ENCODE measurements at regions not wholly inside any gene's neighbourhood (a gene's known extent, or its start where the extent isn't known, plus 50 kb on each side); places are given as distances from the start of the nearest gene placed in this dataset.
"Not testable (repeated sequence)": the region's sequence is repeated elsewhere in the genome, so short reads cannot be mapped to it uniquely, and the experiment has no call there.

- no peak overlapping the region for H3K4me2 ChIP-seq (ENCODE audit: low read depth, low read length, poor library complexity, severe bottlenecking)
- H2AFZ ChIP-seq (ENCODE audit: low read length) = no peak overlapping the region
- H3K36me3 ChIP-seq (ENCODE audit: insufficient read depth, low read length) = no peaks in the 10 kb centered on the region
Measured at GRCh38 chr1:29591601-29592260, 355.4 kb downstream of the PTPRU start.

GRCh38 chr1:29590583-29591565 lies 354.6 kb downstream of the PTPRU start:
- H3K9me2 ChIP-seq (replicated peaks; ENCODE audit: low read depth, low read length) = no peaks in the 10 kb centered on the region
- no peaks in the 10 kb centered on the region for H3F3A ChIP-seq (ENCODE audit: low read depth)
- H3K79me2 ChIP-seq (ENCODE audit: insufficient read depth, low read length) = no peaks in the 10 kb centered on the region
- TF ChIP-seq EZH2phosphoT487 (IDR thresholded peaks at IDR 0.05; ENCODE audit: borderline replicate concordance) = no peak
- no peak for TF ChIP-seq CTCF (conservative IDR thresholded peaks at IDR 0.05; ENCODE audit: low read length)
- no peaks in the 10 kb centered on the region for H3K27me3 ChIP-seq (ENCODE audit: insufficient read depth, low read length, poor library complexity, severe bottlenecking)
- H3K4me2 ChIP-seq (ENCODE audit: low read depth, low read length, poor library complexity, severe bottlenecking) = no peak overlapping the region
- no peaks in the 10 kb centered on the region for H3K4me1 ChIP-seq (ENCODE audit: insufficient read depth, low read length, poor library complexity, severe bottlenecking)
- no peaks in the 10 kb centered on the region; the same call in 1 of the 2 replicates for H3K9me3 ChIP-seq (ENCODE audit: insufficient read depth, low read depth, low read length)
- no peaks in the 10 kb centered on the region for H3K36me3 ChIP-seq (ENCODE audit: insufficient read depth, low read length)
- no peak overlapping the region for H3K9ac ChIP-seq (ENCODE audit: low read depth, low read length, poor library complexity, severe bottlenecking)
- H2AFZ ChIP-seq (ENCODE audit: low read length) = no peak overlapping the region
- no peaks in the 10 kb centered on the region for H4K20me1 ChIP-seq (ENCODE audit: insufficient read depth, low read length, poor library complexity, severe bottlenecking)
- no peak overlapping the region for H3K4me3 ChIP-seq (ENCODE audit: low read length, poor library complexity, severe bottlenecking)

More at GRCh38 chr1:29591601-29592260, 355.4 kb downstream of the PTPRU start:
- TF ChIP-seq CTCF (conservative IDR thresholded peaks at IDR 0.05; ENCODE audit: low read length) (no peak), EZH2phosphoT487 (IDR thresholded peaks at IDR 0.05; ENCODE audit: borderline replicate concordance) (no peak)
- Histone ChIP-seq H3K79me2 (ENCODE audit: insufficient read depth, low read length) (no peaks in the 10 kb centered on the region), H3K9me3 (ENCODE audit: insufficient read depth, low read depth, low read length) (no peaks in the 10 kb centered on the region; the same call in 1 of the 2 replicates), H3K9ac (ENCODE audit: low read depth, low read length, poor library complexity, severe bottlenecking) (no peak overlapping the region), H3K27me3 (ENCODE audit: insufficient read depth, low read length, poor library complexity, severe bottlenecking) (no peaks in the 10 kb centered on the region), H3K4me1 (ENCODE audit: insufficient read depth, low read length, poor library complexity, severe bottlenecking) (no peaks in the 10 kb centered on the region), H3F3A (ENCODE audit: low read depth) (no peaks in the 10 kb centered on the region), H3K9me2 (replicated peaks; ENCODE audit: low read depth, low read length) (no peaks in the 10 kb centered on the region), H3K4me3 (ENCODE audit: low read length, poor library complexity, severe bottlenecking) (no peak overlapping the region), H4K20me1 (ENCODE audit: insufficient read depth, low read length, poor library complexity, severe bottlenecking) (no peaks in the 10 kb centered on the region)

- not testable (repeated sequence) for H3K9me2 ChIP-seq (replicated peaks; ENCODE audit: low read depth, low read length); H3F3A ChIP-seq (ENCODE audit: low read depth); H3K4me1 ChIP-seq (ENCODE audit: insufficient read depth, low read length, poor library complexity, severe bottlenecking); H3K4me3 ChIP-seq (ENCODE audit: low read length, poor library complexity, severe bottlenecking); H4K20me1 ChIP-seq (ENCODE audit: insufficient read depth, low read length, poor library complexity, severe bottlenecking); H3K79me2 ChIP-seq (ENCODE audit: insufficient read depth, low read length); H3K9ac ChIP-seq (ENCODE audit: low read depth, low read length, poor library complexity, severe bottlenecking); H2AFZ ChIP-seq (ENCODE audit: low read length); H3K4me2 ChIP-seq (ENCODE audit: low read depth, low read length, poor library complexity, severe bottlenecking); H3K9me3 ChIP-seq (ENCODE audit: insufficient read depth, low read depth, low read length); H3K36me3 ChIP-seq (ENCODE audit: insufficient read depth, low read length); H3K27me3 ChIP-seq (ENCODE audit: insufficient read depth, low read length, poor library complexity, severe bottlenecking)
Measured at GRCh38 chr1:29589716-29590115, 353.4 kb downstream of the PTPRU start.
